Gastroesophageal sphincter (tissue), 3 donors: ENCODE measurements at regions not wholly inside any gene's neighbourhood (a gene's known extent, or its start where the extent isn't known, plus 50 kb on each side); places are given as distances from the start of the nearest gene placed in this dataset.

ENCODE experiments used
- CTCF ChIP-seq, 4 experiments: fragments of 200-600 bp in 2 of 4; fragments of 450-650 bp in 2 of 4; sonication (generic) in 1 of 4; IDR thresholded peaks; one replicate each; pipeline ENCODE4 v1.5.1; 2017 to 2019; ENCODE audit warnings: antibody characterized with exemption in 4 of 4, mild to moderate bottlenecking in 2 of 4, moderate library complexity in 2 of 4
- EP300 ChIP-seq: sonication (generic); formaldehyde crosslinking; IDR thresholded peaks from one replicate; pipeline ENCODE4 v1.6.1; 2017; ENCODE audit warnings: antibody characterized with exemption, mild to moderate bottlenecking
- POLR2A ChIP-seq, 2 donors: fragments of 450-650 bp; IDR thresholded peaks; one replicate each; pipeline ENCODE4 v1.6.1; 2017; ENCODE audit warnings: antibody characterized with exemption in 2 of 2, mild to moderate bottlenecking in 2 of 2, moderate library complexity in 1 of 2
- POLR2AphosphoS5 ChIP-seq: sonication (generic); formaldehyde crosslinking; IDR thresholded peaks from one replicate; pipeline ENCODE4 v1.6.1; 2017; ENCODE audit warnings: antibody characterized with exemption

GRCh38 chr4:63563288-63564014, 845.8 kb downstream of the TECRL start:
- TF ChIP-seq POLR2A (IDR thresholded peaks at IDR 0.05) = no peak
- TF ChIP-seq CTCF (IDR thresholded peaks at IDR 0.05) = no peak
- no peak for TF ChIP-seq POLR2AphosphoS5
- TF ChIP-seq EP300 = no peak
